Amniotic stem cell (primary cell): ENCODE measurements at regions not wholly inside any gene's neighbourhood (a gene's known extent, or its start where the extent isn't known, plus 50 kb on each side); places are given as distances from the start of the nearest gene placed in this dataset.

Experiments used
- DNase-seq: peaks from one replicate; lab custom pipeline; 2025; lab: John Stamatoyannopoulos, UW

DNA sequence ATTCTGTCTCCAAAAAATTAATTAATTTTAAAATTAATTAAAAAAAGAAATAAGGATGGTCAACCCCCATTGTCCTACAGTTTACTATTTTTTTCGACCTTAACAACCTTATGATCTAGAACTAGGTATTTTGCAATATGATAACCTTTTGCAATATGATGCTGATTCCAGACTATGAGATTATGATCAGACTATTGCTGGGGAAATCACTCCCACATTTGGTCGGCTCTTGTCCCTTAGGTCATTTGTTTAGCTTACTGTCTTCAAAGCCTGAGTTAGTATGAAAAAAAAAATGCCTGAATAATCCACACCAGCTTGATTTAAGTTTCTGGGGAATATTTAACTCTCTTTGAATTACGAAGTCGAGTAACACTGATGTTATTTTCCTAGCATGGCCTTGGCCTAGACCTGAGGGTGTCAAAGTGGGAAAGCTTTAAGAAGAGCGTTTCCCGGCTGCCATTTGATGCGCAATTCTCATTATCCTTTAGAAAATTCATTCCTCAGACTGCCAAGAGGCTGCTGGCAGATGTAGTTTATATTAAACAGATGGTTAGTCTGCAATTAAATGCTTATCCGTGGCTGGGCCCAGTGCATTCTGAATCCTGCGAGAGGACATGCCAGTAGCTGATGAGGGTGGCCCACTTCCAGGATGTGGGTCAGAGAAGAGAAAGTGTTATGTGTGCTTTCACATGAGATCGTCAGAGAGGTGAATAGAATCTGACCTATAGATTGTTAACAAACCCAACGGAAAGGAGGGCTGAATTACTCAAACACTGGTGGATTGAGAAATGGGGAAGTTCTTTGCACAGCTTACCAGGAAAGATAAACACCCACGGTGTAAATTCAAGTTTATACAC is 496.0 kb upstream of the THBS1 start:
- DNase-seq, result no peak

DNA sequence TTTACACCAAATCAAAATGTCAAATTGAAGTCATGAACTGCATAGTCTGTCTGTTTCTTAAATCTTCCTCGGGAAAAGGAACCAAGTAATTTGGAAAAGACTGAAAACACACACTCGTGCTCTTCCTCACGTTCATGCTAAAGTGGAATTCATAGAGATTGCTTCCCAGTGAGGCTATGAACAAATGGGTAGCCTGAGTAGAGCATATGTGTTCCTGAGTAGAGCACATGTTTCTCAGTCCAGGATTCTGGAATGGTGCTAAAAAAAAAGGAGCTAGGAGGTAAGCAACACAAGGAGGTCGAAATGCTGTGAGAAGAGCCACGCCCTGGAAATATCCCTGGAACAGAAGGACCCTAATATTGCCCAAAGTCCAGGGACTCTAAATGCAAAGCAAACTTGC is 494.2 kb upstream of the THBS1 start:
- DNase-seq, result no peak

DNA sequence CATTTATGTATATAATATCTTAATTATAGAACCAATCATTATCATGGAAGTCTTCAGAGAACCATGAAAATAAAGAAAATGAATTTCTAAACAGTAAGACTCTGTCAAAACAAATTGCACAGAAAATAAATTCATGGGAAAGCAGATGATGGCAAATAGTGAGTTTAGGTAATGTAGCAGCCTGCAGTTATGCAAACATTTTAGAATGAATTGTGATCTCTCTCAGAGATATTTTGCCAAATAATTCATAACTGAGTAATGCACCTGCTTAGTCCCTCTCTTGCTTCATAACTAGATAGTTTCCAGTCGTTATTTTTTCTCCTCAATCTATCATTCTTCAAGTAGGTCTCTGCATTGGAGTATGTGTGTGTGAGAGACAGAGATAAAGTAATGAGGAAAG is 492.7 kb upstream of the THBS1 start:
- no peak for DNase-seq

DNA sequence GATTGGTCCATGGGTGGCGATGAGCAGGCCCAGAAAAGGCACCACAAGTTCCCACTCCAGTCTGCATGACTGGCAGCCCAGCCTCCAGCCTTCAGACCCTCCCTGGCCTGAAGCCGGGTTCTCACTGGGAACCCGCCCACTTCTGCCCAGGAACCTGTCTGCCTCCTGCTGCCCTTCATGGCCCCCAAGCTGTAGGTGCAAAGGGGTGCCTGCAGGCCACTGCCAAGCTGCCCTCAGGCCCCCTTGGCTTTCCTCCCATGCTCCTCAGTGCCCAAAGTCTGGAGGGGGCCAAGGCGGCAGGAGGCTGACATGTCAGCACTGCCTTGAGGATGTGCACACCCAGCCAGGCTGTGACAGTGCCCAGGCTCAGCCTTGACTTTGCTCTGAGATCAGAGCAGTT is 488.5 kb upstream of the THBS1 start:
- no peak for DNase-seq

DNA sequence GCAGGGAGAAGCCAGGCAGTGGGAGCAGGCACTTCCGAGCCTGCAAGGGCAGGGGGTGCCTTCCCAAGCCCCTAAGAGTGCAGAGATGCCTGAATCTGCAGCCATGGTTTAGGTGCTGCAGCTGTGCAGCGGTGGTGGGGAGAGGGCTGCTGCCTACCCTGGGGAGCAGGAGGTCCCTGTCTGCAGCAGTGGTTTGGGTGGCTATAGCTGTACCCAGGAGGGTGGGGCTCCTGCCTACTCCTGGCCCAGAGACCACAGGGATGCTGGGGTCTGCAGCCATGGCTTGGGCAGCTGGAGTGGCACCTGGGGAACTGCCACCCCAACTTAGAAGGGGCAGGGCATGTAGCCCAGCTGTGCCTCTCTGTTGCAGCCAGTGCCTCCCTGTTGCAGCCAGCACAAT is 488.1 kb upstream of the THBS1 start:
- no peak for DNase-seq

DNA sequence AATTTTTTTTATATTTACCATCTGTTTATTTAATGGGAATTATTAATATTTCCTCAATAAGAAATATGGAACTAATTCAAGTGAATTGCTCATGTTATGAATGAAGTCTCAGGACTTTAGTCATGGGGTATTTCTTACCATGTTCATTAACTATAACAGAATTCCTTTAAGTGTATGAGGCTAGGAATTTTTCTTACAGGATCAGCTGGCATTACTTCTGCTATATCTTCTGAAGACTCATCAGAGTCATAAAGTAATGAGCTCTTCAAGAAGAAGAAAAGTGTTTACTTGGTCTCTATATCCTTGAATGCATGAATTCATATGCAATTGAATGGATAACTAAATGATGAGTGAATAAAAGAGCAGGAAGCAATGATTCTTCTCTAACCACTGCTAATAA is 486.8 kb upstream of the THBS1 start:
- no peak for DNase-seq

DNA sequence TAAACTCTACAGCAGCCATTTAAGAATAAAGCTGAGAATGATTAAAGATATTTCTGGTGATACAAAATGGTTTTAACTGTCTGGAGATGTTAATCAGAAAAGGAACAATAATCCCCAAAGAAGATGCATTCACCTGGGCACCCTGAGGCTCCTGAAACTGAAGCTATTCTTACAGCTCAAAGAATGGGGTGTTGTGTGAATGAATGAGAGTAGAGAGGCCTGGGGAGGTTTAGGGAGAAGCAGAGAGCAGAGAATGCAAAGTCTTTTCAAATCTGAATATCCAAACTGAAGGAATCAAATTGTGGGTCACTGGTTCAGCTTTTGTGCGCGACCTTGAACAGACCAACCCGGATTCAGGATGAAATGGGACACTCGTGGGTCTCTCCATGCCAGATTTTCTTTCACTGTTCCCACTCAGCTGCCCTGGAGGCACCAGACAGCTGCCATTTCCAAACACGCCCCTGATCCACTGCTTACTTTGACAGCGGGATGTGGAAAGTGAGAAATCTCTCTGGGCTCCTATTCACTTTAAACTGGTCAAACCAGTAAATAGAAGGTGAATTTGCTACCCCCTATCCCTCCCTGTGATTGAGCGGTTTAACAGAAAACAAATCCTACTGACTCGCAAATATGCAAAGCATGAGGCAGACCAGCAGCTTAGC is 485.5 kb upstream of the THBS1 start:
- no peak for DNase-seq

DNA sequence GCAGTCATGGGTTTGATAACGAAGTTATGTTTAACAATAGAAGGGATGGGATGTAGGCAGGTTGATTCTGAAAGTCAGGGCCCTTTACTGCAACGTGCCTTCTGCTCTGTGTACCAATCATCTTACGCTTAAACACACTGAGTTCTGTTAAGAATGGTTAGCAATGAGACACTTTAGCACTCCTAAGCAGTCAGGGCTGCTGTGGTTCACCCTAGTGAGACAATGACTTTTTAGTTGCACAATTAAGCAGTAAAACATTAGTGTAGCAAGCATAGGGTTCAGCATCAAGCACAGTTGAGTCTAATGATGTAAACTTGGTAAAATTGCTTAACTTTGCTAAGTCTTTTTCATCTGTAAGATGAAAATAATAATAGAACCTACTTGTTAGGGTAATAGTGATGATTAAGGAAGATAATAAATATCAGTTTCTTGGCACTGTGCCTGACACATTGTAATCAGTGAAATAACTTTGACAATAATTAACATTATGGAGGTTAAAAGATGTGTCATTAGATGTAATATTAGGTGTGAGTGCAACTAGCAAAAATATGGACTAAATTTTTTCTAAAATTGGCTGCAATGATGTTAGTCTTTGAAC is 484.2 kb upstream of the THBS1 start:
- DNase-seq, result no peak

DNA sequence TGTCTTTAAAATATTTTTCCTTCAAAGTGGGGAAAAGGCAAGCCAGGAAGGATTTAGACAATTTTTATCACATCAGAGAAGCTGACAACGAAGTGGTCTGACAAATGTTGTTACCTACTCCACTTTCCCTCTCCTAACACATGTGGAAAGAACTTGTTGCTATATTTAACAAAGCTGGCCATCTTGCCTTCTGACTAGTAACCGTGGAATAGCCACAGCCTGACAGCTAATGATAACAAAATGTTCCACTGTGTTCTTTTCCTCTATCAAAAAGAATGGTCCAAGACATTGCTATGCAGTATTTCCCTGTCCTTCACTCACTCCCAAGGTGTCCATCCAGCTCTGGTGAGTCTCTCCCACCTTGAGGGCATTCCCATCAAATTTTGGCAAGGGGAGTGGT is 481.4 kb upstream of the THBS1 start:
- no peak for DNase-seq

DNA sequence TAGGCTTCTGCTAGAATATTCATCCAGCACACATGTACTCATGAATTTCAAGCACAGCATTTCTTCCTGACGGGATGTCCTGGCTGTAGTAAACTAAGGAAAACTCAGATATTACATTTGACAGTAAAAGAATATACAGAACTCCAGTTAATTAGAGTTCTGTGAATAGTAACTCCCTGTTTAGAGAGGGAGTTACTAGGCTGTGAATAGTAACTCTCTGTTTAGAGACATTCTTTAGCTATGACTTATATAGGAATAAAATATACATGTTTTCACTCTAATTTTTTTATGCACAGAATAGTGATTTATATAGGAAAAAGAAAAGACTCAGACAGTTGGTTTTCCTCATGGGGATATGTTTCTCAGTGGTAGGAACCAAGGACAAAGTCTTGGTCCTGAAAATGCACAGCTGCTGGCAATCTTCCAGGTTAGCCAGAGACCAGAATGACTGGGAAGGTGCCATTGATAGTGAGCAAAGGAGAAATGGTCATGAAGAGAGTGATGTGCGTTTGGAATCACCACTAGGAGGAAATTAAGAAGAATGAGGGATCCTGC is 480.7 kb upstream of the THBS1 start:
- DNase-seq, result no peak

DNA sequence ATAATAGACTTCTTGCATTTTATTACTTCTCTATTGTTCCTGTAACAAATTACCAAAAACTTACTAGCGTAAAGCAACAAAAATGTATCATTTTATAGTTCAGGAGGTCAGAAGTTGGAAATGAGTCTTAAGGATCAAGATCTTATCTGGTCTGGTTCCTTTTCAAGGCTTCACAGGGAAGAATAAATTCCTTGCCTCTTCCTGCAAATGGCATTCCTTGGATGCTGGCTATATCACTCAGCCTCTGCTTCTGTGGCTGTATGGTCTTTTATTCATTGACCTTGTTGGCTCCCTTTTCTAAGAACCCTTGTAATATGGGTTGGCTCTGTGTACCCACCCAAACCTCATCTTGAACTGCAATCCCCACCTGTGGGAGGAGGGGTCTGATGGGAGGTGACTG is 478.4 kb upstream of the THBS1 start:
- no peak for DNase-seq

DNA sequence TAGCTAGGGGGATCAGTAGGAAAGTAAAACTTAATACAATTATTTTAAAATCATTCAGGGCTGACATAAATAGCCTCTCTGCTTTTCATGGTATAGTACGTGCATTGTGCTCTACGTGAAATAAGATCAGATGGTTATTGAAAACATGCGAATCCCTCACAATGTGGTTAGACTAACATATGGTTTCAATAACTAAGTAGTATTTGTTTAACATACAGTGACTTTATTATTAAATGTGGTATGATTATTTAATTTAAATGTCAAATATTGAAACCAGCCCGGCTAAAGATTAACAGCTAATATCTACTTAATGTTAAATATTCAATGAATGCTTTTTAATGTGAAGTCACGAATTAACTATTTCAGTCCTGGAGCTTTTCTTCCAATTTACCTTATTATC is 473.9 kb upstream of the THBS1 start:
- no peak for DNase-seq

DNA sequence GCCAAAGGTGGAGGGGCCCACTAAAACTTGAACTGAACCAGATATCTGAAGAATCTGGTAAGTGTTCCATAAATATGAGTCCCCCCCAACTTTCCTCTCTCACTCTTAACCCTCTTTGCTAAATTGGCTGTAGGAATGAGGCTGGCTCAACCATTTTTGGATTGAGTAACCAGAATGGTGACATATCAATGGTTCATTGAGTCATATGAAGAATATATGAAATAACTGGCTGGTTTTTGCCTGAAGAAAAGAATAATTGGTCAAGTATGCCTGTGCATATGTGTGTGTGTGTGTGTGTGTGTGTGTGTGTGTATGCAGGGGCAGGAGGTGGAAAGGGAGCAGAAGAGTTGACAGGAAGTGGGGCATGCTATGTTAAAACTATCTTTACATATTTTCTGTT is 472.9 kb upstream of the THBS1 start:
- no peak for DNase-seq

DNA sequence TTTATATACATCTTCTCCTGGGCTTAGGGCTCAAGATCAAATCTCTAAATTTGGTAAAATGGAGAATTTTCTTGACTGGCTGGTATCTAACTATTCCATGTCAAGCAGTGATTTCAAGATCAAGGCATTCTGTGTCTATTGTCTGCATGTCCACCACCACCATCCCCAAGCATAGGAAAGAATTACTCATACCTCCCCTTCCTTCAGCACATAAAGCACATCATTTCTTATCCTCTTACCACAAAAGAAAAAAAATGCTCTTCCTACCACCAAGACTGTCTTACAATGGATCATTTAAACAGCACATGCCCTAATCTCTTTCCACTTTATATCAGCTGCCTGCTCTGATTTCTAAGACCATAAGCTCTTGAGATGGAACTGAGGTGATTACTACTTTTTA is 470.5 kb upstream of the THBS1 start:
- DNase-seq, result no peak

DNA sequence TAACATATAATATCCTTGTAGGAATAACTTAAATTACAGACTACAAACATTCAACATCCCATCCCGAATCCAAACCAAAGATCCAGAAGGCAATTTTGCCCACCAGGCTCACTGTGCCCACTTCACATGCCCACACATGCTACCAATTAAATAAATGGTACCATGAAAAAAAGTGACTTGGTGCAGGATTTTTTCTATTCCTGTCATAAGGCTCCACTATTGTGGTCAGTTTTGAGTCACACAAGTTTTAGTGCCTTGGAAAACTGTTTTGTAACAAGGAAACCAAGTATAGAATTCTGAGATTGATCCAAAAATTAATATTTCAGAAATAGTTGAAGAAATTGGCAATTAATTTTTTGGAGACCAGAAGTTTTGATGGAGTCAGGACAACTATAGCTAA is 470.1 kb upstream of the THBS1 start:
- no peak for DNase-seq

DNA sequence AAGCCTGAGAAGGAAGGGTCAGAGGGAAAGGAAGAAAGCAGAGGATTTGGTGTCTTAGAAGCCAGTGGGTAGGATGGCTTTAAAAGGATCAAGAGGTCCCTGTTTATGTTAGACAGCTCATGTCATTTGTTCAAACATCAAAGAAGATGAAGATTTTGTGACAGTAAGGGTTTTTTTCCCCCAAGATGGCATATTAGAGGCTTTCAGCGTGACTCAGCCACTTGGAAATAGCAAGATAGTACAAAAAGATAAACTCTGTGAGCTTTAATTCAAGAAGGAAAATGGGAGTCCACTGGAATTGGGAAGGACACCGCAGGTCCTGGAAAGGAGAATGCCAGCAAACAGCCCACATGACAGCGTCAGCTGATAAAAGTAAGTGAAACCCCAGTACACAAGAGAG is 467.1 kb upstream of the THBS1 start:
- DNase-seq, result no peak

DNA sequence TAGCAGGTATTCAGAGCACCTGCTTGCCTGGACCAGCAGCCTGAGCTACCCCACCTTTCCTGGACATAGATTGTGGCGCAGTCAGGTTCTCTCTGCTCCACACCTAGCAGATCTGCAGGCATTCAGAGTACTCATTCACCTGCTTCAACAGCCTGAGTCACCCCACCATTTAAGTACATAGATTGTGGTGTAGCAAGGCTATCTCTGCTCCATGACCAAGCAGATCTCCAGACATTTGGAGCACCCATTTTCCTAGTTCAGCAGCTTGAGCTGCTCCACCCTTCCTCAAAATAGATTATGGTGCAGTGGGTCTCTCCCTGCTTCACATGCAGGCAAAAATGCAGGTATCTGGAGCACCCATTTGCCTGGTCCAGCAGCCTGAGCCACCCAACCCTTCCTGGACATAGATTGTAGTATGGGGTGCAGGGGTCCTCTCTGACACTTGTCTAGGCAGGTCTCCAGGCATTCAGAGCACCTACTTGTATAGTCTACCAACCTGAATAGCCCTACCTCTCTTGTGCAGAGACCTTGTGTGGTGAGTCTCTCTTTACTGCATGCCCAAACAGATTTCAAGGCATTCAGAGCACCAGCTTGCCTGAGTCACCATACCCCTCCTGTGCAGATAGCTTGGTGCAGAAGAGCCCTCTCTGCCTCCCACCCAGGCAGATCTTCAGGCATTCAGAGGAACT is 466.0 kb upstream of the THBS1 start:
- no peak for DNase-seq

DNA sequence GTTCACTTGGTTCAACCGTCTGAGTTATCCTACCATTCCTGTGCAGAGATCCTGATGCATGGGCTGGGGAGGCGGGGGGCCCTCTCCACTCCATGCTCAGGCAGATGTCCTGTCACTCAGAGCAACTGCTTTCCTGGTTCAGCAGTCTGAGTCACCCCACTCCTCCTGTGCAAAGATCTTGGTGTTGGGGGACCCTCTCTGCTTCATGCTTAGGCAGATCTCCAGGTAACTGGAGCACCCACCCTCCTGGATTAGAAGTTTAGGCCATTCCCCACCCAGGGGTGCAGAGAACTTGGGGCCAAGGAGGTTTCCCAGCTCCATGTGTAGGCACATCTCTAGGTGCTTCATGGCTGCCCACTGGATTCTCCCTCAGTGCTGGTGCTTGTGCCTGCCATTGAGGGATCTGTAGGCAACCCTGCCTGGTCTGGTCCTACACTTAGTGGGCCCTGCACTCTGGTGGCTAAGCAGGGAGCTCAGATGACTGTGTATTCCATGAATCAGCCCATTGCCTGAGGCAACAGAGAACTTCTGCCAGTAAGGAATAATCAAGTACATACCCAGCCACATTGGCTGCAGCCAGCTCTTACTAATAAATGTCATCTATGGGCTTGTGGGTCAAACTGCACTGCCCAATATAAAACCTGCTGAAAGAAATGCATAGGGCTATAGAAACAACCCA is 465.4 kb upstream of the THBS1 start:
- no peak for DNase-seq

DNA sequence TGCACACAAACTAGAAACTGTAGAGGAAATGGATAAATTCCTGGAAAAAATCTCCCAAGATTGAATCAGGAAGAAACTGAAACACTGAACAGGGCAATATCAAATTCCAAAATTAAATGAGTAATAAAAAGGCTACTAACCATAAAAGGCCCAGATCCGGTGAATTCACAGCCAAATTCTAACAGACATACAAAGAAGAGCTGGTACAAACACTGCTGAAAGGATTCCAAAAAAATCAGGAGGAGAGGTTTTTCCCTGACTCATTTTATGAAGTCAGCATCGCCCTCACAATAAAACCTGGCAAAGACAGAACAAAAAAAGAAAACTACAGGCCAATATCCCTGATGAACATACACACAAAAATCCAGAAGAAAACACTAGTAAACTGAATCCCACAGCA is 462.4 kb upstream of the THBS1 start:
- DNase-seq, result peak; percentile 80

DNA sequence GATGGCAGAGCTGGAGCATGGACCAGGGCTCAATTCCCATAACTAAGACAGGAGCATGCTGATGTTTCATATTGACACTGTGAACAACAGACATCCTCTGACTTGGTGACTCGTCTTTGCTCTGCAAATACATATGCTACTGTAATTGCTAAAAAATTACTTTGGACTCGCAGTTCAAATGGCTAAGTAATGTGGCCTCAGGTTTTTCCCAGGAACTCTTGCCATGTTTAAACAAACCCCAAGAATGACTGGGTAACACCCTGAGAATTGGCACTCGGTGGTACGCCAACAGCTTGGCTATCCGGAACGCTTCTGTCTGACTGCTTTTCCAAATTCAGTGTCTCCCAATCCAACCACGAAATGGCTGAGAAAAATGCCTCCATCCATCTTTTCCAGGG is 456.7 kb upstream of the THBS1 start:
- no peak for DNase-seq

DNA sequence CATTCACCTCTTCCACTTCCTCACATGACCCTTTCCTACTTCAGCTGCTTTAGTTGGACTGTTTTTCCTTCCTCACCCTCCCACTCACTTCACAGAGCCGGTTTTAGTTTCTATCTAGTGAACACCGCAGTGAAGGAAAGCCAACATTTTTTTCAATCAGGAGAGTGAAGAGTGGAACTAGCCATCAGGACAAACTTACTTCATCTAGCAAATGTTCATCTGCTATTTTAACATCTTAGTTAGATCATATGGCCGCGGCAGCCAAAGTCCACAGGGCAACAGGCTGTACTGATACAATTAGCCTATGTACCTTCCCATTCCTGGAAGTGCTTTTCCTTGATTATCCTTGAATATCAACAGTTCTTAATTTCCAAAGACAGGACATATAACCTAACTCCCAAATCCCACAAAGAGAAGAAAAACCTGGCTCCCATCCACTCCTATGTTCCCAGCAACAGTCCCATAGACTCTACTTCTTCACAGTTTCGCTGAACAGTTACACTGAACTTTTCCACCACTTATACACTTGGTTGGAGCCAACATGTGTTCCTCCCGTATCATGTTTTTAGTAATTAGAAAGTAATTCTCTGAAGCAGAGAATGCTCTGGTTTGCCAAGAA is 456.2 kb upstream of the THBS1 start:
- no peak for DNase-seq

DNA sequence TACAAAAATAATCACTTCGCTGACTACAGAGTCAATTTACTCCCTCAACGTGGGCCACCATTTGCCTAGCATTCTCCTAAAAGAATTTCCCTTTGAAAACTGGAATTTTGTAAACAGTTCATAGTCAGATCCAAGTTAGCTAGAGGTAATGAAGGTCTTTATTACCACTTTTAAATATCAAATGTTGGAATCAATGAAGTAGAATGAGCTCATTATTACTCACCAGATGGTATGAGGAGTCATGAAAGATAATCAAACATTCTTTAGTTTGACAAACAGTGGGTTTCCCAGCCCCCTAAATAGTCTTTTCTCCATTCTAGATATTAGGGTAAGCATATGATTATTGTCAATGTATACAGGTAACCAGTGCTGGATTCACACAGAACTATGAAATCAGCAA is 455.7 kb upstream of the THBS1 start:
- no peak for DNase-seq
